ENCODE measurements at regions not wholly inside any gene's neighbourhood (a gene's known extent, or its start where the extent isn't known, plus 50 kb on each side); places are given as distances from the start of the nearest gene placed in this dataset.

- TF ChIP-seq REST (IDR thresholded peaks at IDR 0.05; ENCODE audit: borderline replicate concordance) (no peak), MXI1 (conservative IDR thresholded peaks at IDR 0.05; ENCODE audit: poor library complexity, severe bottlenecking) (no peak), CTCF (IDR thresholded peaks at IDR 0.05; ENCODE audit: poor library complexity, severe bottlenecking) (no peak), RAD21 (conservative IDR thresholded peaks at IDR 0.05) (no peak), POLR2AphosphoS5 (IDR thresholded peaks at IDR 0.05) (no peak), EP300 (conservative IDR thresholded peaks at IDR 0.05; ENCODE audit: poor library complexity, severe bottlenecking) (no peak), EZH2 (IDR thresholded peaks at IDR 0.05; ENCODE audit: borderline replicate concordance, insufficient read depth, low read length, poor library complexity, severe bottlenecking) (no peak), SMC3 (conservative IDR thresholded peaks at IDR 0.05; ENCODE audit: poor library complexity) (no peak)
These were observed 707.0 kb upstream of the ACTRT1 start for GRCh38 chrX:128759177-128759576.
